Cardiac muscle cell (in vitro differentiated cells and primary cell): ENCODE measurements at regions not wholly inside any gene's neighbourhood (a gene's known extent, or its start where the extent isn't known, plus 50 kb on each side); places are given as distances from the start of the nearest gene placed in this dataset.
A peak's percentile ranks its signal among the peaks of the same experiment; 100 is the strongest.

Experiments
- DNase-seq, 2 donors: peaks; one replicate each; pipeline versions ENCODE4 v3.0.0 to v3.0.0-alpha.2; 2010 to 2017; ENCODE audit warnings: low read depth in 1 of 2, low spot score in 1 of 2
- H3K27ac ChIP-seq: fragments of 200-600 bp; sonication (generic); 2 replicates; pipeline ENCODE4 v1.5.1; 2016
- H3K27me3 ChIP-seq: fragments of 200-600 bp; sonication (generic); 2 replicates; pipeline ENCODE4 v1.6.0; 2016; ENCODE audit warnings: control low read depth
- H3K36me3 ChIP-seq: fragments of 200-600 bp; sonication (generic); 2 replicates; pipeline ENCODE4 v1.5.1; 2016; ENCODE audit warnings: control low read depth
- H3K4me1 ChIP-seq: fragments of 200-600 bp; sonication (generic); 2 replicates; pipeline ENCODE4 v1.8.1; 2017; ENCODE audit warnings: low read depth, mild to moderate bottlenecking, mixed run types
- H3K4me3 ChIP-seq: fragments of 200-600 bp; sonication (generic); 2 replicates; pipeline ENCODE4 v1.5.1; 2016; ENCODE audit warnings: mild to moderate bottlenecking
- H3K9me3 ChIP-seq: fragments of 200-600 bp; sonication (generic); 2 replicates; pipeline ENCODE4 v1.5.1; 2017; ENCODE audit warnings: low read depth, mild to moderate bottlenecking, control low read depth
- CTCF ChIP-seq: IDR thresholded peaks from 2 replicates; pipeline ENCODE4 v1.5.1; 2012; ENCODE audit warnings: low read depth, mild to moderate bottlenecking, low read length

DNA sequence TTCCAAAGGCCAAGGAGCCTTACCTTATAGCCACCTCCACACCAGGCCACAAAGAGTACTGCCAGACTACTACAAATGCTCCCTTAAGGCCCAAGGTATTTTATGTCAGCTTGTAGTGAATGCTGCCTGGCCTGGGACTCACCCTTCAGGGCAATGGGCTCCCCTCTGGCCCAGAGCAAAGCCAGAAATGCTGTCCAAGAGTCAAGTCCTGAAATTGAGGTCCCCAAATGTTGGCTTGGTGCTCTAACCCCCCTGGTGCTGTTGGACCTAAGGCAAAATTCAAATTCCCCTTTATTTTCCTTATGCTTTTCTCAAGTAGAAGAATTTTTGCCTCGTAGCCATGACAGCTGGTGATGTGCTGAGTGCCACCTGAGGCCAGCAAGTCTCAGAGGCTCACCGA lies 1354.3 kb upstream of the DIAPH2 start:
- no peak for TF ChIP-seq CTCF
- no peak for DNase-seq

GRCh38 chrX:95332530-95332929 lies 1352.1 kb upstream of the DIAPH2 start:
- Histone ChIP-seq H3K9me3 (no peaks in the 10 kb centered on the region), H3K4me1 (peaks cover 6% of the 10 kb centered on the region), H3K36me3 (no peaks in the 10 kb centered on the region), H3K4me3 (no peak overlapping the region), H3K27ac (no peak overlapping the region), H3K27me3 (no peaks in the 10 kb centered on the region)
- TF ChIP-seq CTCF, result no peak
- peak in 1 of 2 donors; percentile 45 for DNase-seq

More for the DNA sequence above, 1354.3 kb upstream of the DIAPH2 start:
- Histone ChIP-seq H3K36me3 (no peaks in the 10 kb centered on the region), H3K9me3 (no peaks in the 10 kb centered on the region), H3K4me1 (peaks cover 6% of the 10 kb centered on the region), H3K27me3 (no peaks in the 10 kb centered on the region), H3K27ac (no peak overlapping the region), H3K4me3 (no peak overlapping the region)

GRCh38 chrX:95346856-95347255 lies 1337.8 kb upstream of the DIAPH2 start:
- Histone ChIP-seq H3K9me3 (no peaks in the 10 kb centered on the region), H3K36me3 (no peaks in the 10 kb centered on the region)
- no peak for DNase-seq

GRCh38 chrX:95350774-95351488 lies 1333.7 kb upstream of the DIAPH2 start:
- Histone ChIP-seq H3K36me3 (no peaks in the 10 kb centered on the region), H3K4me3 (no peak overlapping the region), H3K4me1 (no peaks in the 10 kb centered on the region), H3K27me3 (no peaks in the 10 kb centered on the region), H3K9me3 (no peaks in the 10 kb centered on the region), H3K27ac (no peak overlapping the region)
- TF ChIP-seq CTCF, result no peak
- DNase-seq, result no peak

More at GRCh38 chrX:95346856-95347255, 1337.8 kb upstream of the DIAPH2 start:
- Histone ChIP-seq H3K4me3 (no peak overlapping the region), H3K4me1 (no peaks in the 10 kb centered on the region), H3K27me3 (no peaks in the 10 kb centered on the region), H3K27ac (no peak overlapping the region)
- no peak for TF ChIP-seq CTCF

DNA sequence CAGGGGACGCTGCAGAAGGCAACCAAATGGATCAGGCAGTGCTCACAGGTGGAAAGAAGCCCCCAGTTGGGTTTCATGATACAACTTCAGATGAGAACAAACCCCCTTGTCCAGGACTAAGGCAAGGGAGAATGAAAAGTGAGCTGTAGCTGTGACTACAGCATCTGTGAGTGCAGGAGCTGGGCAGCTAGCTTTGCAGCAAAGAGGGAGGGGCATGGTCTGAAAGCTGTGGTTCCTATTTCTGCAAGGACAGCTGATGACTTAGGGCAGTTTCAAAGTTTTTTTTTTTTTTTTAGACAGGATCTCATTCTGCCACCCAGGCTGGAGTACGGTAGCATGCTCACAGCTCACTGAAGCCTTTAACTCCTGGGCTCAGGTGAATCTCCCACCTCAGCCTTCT lies 1317.4 kb upstream of the DIAPH2 start:
- H3K36me3 ChIP-seq, result no peaks in the 10 kb centered on the region
- H3K4me1 ChIP-seq, result no peaks in the 10 kb centered on the region
- no peak for TF ChIP-seq CTCF
- H3K27ac ChIP-seq, result no peak overlapping the region
- no peaks in the 10 kb centered on the region for H3K27me3 ChIP-seq
- H3K4me3 ChIP-seq, result no peak overlapping the region
- no peak for DNase-seq
- H3K9me3 ChIP-seq, result no peaks in the 10 kb centered on the region

DNA sequence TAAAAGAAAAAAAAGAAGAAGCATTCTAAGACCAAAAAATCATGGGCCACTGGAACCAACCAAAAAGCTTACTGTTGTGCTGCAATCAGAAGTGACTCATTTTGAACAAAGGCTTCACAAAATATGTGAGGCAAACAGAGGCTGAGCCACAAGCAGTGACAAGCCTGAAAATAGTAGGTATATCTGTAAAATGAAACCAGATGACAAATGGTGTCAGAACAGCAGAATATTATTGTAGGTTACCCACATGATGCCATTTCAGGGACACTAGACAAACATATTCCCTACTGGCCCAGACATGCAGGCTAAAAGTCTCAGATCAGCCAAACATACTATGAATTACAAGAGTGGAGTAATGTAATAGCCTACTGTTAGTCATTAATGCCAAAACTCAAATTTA lies 1301.8 kb upstream of the DIAPH2 start:
- no peaks in the 10 kb centered on the region for H3K9me3 ChIP-seq
- no peak for TF ChIP-seq CTCF
- H3K4me3 ChIP-seq, result no peak overlapping the region
- H3K4me1 ChIP-seq, result no peaks in the 10 kb centered on the region
- no peaks in the 10 kb centered on the region for H3K27me3 ChIP-seq
- H3K36me3 ChIP-seq, result no peaks in the 10 kb centered on the region
- DNase-seq, result no peak
- no peak overlapping the region for H3K27ac ChIP-seq
